Mammary epithelial cell (primary cell): ENCODE measurements at regions not wholly inside any gene's neighbourhood (a gene's known extent, or its start where the extent isn't known, plus 50 kb on each side); places are given as distances from the start of the nearest gene placed in this dataset.

Source experiments
- EZH2 ChIP-seq: IDR thresholded peaks from 2 replicates; pipeline ENCODE4 v1.6.1; 2012; ENCODE audit warnings: low read length, inconsistent platforms, borderline replicate concordance
- TF ChIP-seq, protein P1 (sequence below), 2 donors: IDR thresholded peaks in 1 of 2; conservative IDR thresholded peaks in 1 of 2; 2 replicates each; pipeline ENCODE4 v1.5.1; 2011 to 2012; ENCODE audit warnings: inconsistent platforms in 2 of 2, low read length in 2 of 2, mild to moderate bottlenecking in 2 of 2, control low read depth in 1 of 2, low read depth in 1 of 2; ENCODE audit not compliant: insufficient read depth in 1 of 2; ENCODE audit errors: extremely low read depth in 1 of 2

DNA sequence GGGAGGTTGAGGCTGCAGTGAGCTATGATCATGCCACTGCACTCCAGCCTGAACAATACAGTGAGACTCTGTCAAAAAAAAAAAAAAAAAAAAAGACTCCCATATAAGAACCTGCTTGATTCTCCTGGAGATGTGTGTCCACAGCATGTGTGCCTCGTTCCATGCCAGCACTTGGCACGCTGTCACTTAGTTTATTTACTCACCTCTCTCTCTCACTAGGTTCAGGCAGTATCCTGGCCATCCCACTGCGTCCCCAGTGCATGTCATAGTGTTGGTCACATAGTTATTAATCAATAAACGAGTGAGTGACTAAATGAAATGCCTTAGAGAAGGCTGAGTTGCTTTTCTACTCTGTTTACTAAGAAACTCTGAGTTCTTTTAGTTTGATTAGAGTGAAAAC is 79.1 kb upstream of the GPR12 start:
- TF ChIP-seq, protein P1, sequence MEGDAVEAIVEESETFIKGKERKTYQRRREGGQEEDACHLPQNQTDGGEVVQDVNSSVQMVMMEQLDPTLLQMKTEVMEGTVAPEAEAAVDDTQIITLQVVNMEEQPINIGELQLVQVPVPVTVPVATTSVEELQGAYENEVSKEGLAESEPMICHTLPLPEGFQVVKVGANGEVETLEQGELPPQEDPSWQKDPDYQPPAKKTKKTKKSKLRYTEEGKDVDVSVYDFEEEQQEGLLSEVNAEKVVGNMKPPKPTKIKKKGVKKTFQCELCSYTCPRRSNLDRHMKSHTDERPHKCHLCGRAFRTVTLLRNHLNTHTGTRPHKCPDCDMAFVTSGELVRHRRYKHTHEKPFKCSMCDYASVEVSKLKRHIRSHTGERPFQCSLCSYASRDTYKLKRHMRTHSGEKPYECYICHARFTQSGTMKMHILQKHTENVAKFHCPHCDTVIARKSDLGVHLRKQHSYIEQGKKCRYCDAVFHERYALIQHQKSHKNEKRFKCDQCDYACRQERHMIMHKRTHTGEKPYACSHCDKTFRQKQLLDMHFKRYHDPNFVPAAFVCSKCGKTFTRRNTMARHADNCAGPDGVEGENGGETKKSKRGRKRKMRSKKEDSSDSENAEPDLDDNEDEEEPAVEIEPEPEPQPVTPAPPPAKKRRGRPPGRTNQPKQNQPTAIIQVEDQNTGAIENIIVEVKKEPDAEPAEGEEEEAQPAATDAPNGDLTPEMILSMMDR (conservative IDR thresholded peaks at IDR 0.05 in 1 of 2, IDR thresholded peaks at IDR 0.05 in 1 of 2; ENCODE audit: extremely low read depth in 1 of 2, insufficient read depth in 1 of 2, low read depth in 1 of 2, low read length in 2 of 2): no peak
- no peak for TF ChIP-seq EZH2
